ENCODE measurements at regions not wholly inside any gene's neighbourhood (a gene's known extent, or its start where the extent isn't known, plus 50 kb on each side); places are given as distances from the start of the nearest gene placed in this dataset.

DNA sequence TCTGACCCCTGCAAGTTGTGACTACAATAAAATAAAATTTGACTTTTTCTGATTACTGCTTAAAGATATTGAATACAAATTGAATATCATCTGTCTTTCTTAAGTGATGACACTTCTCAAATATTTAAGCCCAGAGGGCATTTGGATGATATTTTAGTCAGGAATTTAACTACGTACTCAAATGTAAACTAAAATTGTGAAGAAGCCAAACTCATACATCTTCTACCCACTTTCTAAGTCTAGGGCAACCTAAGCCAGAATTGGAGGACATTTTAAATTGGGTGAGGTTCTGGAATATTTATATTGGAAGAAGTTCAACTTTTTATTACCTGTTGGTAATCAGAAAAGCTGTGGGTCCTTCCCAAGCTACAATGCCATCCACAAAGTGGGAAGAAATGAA is 149.1 kb upstream of the WDR11 start:
- no peak for DNase-seq

DNA sequence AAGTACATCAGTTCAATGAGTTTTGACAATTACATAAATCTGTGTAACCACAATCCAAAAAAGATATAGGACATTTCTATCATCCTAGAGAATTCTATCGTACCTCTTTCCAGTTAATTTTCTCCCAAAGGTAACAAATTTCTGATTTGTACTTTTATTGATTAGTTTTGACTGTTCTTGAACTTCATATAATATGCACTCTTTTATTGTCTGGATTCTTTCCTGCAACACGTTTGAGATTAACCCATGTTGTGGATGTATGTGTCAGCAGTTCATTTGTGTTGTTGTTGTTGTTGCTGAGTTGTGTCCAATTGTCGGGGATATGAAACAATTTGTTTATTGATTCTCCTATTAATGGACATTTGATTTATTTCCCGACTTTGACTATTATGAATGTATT is 145.9 kb upstream of the WDR11 start:
- no peak for DNase-seq

DNA sequence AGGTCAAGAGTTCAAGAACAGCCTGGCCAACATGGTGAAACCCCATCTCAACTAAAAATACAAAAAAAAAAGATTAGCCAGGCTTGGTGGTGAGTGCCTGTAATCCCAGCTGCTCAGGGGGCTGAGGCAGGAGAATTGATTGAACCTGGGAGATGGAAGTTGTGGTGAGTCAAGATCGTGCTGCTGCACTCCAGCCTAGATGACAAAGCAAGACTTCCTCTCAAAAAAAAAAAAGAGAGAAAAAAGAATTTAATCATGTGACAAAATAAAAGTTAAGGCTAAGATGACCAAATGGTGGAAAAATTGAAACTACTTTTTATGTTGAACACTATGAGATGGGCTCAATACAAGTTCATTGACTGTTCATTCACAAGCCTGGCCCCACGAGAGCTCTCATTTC is 141.1 kb upstream of the WDR11 start:
- no peak for DNase-seq

DNA sequence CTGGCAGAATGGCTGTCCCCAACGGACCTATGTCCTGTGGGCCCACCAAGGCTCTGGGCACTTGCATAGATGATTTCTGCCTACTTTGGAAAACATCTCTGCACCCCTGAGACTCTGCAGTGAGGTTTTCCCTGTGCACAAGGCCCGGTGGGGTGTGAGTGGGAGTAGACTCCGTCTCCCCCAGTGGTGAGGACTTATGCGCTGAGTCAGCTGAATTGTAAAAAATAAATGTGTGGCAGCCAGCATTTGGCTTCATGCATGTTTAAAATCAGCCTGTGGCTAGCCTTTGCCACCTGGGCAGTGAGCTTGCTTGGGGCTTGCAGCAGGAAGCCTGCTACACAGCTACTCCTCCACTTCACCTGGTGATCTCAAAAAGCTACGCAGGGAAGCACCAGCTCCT is 139.3 kb upstream of the WDR11 start:
- no peak for DNase-seq

DNA sequence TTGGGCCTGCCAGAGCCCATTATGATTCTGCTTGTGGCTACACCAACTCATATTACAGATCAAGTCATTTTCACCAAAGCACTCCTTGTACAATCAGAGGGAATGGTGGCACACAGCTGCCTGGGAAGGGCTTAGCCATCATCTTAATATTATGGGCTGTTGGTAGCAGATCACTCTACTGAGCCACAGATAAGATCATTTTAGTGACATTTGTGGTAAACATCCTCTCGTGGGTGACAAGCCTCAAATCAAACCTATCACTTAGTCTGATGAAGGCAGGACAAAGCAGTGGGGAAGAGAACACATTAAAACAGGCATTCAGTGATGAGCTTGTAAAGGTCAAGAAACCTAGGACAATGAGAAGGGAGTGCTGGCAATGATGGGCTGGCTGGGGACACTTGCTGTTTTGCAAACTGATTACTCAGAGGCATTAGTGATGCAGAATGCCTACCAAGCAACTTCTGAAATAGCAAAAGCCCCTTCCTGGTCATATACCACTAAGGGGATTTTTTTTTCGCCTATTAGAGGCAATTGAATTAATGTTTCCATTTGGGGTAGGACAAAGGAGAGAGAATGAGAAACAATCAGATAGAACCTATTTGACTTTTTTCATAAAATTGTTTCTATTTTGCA is 137.5 kb upstream of the WDR11 start:
- no peak for DNase-seq

DNA sequence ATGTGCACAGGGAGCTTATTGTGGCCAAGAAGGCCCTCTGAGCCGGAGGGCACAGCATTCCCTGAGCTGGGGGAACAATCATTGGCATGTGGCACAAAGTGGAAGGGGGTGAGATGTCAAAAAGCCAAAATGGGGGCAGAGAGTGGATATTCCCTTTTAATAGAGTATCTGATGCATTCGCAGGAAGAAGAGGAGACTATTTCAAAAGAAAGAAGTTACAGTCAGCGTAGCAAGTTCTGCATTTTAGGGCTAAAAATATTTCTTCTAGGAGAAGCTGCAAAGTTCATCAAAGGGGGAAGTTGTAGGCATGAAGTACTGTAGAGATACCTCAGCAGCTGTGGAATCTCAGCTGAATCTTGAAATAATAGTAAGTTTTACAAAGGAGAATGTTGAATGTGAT is 136.0 kb upstream of the WDR11 start:
- DNase-seq = no peak

DNA sequence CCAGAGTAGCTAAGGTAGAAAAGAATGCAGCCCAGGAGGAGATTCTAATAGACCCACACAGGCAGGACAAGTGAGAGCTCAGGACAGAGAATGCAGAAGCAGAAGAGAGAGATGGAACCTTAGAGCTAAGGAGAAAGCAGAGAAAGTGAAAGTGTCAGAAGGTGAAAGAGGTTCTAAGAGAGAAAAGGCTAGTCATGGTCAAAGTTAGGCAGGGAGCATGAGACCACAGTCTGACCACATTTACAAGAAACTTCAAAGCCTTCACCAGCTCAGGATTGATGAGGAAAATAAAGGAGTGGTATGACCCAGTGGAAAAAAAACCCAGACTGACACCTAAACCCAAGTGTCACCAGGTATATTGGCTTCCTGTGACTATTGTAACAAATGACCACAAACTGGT is 131.8 kb upstream of the WDR11 start:
- no peak for DNase-seq

DNA sequence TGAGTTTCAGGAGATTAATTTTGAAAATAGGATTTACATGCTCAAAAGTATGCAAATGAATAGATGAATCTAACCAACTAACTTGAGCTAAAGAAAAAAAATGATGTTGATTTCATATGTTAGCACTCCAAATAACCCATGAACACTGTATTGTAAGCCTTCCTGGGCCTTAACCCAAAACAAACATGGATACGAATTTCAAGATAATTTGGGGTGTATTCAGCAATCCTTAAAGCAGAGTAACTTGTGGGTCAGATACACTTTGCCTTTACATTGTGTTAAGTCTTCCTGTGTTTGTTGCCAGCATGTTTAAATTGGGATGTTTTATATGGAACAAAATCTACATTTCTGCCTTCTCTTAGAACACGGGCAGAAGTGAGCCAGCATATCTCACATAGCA is 124.2 kb upstream of the WDR11 start:
- no peak for DNase-seq

DNA sequence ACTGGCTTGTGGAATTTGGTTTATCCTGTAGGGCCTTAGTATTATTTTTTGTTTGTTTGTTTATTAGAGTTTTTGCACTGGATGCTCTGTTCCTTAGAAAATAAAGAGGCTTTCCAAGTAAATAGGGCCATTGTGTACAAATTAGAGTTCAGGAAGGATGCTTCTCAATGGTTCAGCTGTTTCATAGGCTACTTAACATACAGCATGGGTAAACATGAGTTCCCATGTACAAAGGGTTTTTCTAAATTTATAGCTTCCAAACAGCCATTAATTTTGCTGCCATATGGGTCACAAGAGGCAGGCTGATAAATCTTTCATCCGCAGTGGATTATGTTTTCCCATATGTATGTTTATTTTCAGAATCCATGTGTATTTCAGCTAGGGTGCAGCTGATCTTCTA is 121.6 kb upstream of the WDR11 start:
- no peak for DNase-seq

DNA sequence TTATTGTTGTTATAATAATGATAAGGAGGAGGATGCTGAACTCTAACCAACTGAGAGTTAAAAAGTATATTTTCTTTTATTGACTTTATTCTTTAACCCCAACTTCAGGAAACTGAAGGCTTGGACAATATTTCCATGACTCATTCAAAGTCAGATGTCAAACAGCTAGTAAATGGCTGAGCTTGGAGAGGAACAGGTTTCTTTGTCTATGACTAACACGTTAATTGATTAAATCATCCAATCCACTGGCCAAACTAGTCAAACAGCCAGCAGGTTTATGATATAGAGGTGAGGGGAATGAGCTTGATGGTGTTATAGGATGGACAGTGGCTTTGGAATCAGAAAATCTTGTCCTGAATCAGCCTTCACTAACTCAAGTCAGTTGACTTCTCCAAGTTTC is 119.1 kb upstream of the WDR11 start:
- no peak for DNase-seq

DNA sequence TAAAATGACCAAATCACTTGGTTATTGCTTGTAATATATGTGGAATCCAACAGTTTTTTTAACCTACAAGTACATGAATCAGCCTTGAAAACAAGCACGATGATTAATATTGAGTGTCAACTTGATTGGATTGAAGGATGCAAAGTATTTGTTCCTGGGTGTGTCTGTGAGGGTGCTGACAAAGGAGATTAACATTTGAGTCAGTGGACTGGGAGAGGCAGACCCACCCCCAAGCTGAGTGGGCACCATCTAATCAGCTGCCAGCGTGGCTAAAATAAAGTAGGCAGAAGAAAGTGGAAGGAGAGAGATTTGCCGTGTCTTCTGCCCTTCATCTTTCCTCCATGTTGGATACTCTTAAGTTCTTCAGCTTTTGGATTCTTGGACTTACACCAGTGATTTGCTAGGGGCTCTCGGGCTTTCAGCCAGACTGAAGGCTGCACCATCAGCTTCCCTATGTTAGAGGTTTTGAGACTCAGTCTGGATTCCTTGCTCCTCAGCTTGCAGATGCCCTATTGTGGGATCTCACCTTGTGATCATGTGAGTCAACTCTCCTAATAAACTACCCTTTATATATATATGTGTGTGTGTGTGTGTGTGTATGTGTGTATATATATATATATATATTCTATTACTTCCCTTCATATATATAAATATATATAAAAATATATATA is 118.4 kb upstream of the WDR11 start:
- DNase-seq = no peak

DNA sequence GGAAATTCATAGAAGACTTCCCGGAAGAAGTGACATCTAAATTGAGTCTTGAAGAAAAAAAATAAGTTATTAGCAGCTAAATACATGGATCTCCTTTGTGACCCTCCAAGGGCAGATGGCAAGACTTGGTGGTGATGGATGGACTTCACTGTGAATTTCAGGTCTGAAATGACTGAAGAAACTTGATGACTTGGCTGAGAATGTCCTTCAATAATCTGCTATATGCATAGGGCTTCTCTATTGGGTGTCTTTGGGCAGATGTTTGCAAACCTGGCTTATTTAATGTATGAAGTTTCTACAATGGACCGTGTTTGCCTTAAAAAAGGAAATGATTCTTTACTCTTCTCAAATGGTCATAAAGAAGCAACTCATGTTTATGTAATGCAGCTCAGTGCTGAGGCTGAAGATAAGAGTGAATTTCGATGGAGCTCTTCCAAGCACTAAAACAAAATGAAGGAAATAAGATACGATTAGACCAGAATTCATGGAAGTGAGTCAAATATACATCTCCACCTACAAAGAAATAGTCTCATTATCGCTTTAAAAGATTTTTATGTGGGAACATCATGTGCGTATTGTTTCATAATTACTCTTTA is 116.6 kb upstream of the WDR11 start:
- DNase-seq = no peak

DNA sequence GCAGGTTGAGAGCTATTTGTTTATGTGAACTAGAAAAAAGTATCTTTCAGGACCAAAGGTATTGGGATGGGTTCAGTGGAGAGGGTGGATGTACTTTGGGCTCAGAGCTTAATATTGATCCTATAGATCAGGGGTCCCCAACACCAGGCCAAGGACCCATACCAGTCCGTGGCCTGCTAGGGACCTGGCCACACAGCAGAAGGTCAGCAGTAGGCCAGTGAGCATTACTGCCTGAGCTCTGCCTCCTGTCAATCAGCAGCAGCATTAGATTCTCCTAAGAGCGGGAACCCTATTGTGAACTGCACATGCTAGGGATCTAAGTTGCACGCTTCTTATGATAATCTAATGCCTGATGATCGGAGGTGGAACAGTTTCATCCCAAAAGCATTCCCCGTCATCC is 115.8 kb upstream of the WDR11 start:
- DNase-seq = no peak

DNA sequence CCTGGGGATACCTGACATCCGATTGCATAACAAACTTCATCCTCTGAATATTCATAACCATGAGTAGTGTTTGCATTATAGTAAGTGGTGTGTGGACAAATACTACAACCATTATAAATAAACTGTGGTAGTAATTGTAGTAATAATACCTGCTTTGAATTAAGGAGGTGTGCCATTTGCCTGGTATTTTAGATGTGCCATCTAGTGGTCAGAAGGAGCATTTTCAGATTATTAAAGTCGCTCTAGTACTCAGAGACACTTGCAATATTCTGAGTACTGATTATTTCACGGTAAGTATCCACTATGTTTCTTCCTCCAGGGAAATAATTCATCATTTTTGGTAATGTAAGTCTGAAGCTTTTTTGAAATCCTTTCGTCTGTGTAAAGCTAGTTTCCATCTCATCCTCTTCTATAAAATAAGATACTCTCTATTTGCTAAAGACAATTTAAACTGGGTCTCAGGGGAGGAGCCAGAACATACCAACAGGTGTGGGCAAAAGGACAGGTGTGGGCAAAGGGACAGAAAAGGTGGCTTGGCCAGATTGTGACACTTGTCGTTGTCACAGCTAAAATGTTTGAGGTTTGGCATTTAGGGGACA is 115.3 kb upstream of the WDR11 start:
- DNase-seq = no peak

DNA sequence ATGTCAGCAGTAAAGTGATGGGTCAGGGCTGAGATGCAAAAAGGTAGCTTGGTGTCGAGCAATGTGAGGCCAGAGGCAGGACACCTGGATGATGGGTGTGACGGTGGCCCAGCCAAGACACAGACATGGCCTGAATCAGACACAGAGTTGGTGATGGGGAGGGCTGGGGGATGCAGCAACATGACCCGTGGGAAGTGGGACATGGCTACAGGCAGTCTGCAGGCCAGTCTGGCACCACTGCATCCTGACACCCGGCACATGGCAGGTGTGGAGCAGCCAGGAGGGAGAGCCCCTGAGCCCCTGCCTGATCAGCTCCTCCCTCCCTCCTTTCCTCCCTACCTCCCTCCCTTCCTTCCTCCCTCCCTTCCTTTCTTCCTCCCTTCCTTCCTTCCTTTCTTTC is 114.8 kb upstream of the WDR11 start:
- DNase-seq = no peak

DNA sequence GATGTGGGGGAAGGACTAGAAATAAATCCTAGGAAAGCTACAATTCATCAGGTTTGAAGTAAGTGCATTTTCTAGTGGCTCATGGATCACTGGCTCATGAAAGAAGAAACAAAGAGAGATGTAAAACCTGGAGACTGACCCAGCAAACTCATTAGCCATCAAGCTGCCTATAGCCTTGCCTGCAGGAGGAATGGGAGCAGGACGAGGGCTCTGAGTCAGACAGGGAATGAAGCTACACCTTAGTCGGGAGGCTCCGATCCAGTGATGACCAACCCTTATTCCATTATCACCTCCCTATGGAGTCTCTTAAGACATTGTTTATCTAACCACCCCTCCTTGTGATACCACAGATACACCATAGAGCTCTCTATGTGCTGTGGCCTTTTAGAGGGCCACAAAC is 112.5 kb upstream of the WDR11 start:
- no peak for DNase-seq

DNA sequence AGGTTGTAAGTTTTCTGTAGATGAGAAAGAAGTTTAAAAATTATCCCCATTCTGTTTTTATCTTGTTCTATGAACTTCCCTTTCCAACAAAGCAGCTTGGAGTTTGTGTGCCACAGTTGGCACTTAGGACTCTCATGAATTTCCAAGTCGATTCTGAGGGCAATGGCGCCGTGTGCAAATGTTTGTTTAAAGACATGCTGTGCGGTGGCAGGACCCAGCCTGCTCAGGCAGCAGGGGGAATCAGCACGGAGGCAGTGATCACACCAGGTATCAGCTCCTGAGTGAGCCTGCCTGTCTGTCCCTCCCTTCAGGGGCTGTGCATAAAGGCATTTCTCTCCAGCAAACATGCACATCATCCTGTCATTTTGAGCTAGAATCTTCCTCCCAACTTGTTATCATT is 109.8 kb upstream of the WDR11 start:
- no peak for DNase-seq

DNA sequence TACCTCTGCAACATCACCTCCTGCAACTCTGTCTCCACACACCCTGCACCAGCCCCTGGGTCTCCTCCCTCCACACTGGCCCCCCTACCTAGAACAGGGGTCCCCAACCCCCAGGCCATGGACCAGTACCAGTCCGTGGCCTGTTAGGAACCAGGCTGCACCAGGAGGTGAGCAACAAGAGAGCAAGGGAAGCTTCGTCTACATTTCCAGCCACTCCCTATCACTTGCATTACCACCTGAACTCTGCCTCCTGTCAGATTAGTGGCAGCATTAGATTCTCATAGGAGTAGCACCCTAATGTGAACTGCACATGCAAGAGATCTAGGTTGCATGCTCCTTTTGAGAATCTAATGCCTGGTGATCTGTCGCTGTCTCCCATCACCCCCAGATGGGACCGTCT is 108.8 kb upstream of the WDR11 start:
- DNase-seq = no peak

DNA sequence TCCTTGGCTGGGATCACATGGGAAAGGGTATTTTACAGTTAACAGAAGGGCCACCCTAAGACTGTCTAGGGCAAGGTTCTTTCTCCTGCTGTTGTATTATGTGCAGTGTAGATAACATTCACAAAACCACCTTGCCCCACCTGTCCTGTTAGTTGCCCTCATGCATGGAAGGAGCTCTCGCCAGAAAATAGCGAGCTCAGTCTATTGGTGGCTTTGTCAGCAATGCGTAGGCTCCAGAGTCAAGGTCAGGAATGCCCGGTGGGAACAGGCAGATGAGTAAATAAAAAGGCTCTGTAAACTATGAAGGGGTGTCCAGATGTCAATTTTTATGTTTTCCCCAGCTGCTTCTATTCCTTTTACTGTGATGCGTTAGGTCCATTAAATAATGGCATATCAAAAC is 107.1 kb upstream of the WDR11 start:
- DNase-seq = no peak

DNA sequence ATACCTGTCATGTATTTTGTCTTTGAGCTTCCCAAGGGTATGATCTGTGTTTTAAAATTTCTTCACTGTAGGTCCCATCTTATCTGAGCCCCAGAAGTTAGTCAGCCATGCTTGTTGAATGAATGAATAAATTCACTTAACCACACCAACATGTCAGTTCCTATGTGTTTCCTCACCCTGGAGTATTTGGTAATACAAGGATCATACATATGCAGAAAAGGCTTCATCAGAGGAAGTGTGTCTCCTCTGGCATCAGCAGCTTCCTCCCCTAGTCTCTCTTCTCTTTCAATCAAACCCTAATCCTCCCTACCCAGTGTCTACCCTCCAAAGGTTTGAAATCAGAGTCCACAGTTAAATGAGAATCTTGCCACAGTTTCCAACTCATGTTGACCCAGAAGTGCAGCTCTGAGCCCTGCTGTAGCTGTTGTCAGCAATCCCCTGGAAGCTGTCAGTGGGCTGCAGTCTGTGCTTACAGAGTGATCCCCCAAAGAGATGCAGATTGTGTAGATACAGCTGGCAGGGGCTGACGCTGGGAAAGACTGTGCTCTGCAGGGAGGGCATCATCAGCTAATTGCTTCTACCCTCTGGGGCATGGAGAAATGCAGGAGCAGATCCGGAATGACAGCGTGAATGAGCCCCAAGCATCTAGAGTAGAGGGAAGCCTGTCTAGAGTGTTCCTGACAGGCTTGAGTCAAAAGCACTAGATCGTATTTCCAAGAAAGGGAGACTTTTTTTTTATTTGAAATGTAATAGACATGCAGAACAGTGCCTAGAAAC is 105.0 kb upstream of the WDR11 start:
- DNase-seq = no peak

DNA sequence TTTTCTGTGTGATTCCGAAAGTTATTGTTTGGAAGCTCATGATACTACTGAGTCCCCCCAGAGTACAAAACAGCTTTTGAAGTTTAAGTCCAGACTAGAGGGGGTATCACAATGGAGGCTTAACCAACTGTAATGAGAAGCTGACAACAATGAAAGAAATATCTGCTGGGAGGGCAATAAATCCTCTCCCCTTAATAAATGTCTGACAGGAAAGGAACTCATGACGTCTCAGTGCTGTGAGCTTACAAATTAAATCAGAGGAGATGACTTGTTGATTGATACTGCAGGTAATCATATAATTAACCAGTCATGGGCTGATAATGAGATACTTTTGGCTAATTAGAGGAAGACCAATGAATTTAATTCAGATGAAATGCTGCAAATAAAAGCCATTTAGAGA is 102.6 kb upstream of the WDR11 start:
- DNase-seq = no peak

DNA sequence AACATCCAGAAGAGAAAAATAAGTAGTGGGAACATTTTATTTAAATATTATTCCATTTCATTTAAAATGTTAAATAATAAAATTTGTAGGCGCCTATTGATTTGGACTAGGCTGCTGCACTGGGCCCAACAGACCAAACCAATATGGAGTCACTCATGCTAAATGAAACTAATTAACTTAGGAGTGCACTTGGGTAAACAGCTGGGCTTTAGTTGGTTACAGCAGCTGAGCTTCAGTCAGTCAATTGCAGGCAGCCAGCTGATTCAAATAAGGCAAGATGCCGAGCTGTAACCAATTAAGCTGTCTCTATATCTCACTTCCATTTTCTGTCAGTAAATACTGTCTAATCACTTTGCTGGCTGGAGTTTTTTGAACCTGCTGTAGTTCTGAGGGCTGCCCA is 102.1 kb upstream of the WDR11 start:
- no peak for DNase-seq

Data from nucleus accumbens (tissue), 56 donors.